H9 (cell line): ENCODE measurements at regions not wholly inside any gene's neighbourhood (a gene's known extent, or its start where the extent isn't known, plus 50 kb on each side); places are given as distances from the start of the nearest gene placed in this dataset.

Experiments
- DNase-seq: peaks from one replicate; pipeline ENCODE4 v3.0.0-alpha.2; 2017
- H2AFZ ChIP-seq: one replicate; pipeline ENCODE4 v1.6.1; 2013; ENCODE audit warnings: mild to moderate bottlenecking, low read length, control low read depth, moderate library complexity
- H2AK5ac ChIP-seq: 2 replicates; pipeline ENCODE4 v1.6.1; 2013; ENCODE audit warnings: low read length, control low read depth, mixed read lengths; ENCODE audit not compliant: insufficient read length
- H2BK120ac ChIP-seq: one replicate; pipeline ENCODE4 v1.6.1; 2013; ENCODE audit warnings: low read depth, mild to moderate bottlenecking, low read length, control low read depth, inconsistent platforms; ENCODE audit not compliant: poor library complexity, severe bottlenecking
- H2BK12ac ChIP-seq: 2 replicates; pipeline ENCODE4 v1.6.1; 2013; ENCODE audit warnings: low read length, control low read depth, mixed read lengths, low read depth; ENCODE audit not compliant: insufficient read length
- H2BK15ac ChIP-seq: 2 replicates; pipeline ENCODE4 v1.6.1; 2013; ENCODE audit warnings: low read depth, low read length, control low read depth
- H2BK20ac ChIP-seq: one replicate; pipeline ENCODE4 v1.6.1; 2013; ENCODE audit warnings: low read depth, mild to moderate bottlenecking, low read length, control low read depth, inconsistent platforms; ENCODE audit not compliant: poor library complexity, severe bottlenecking
- H2BK5ac ChIP-seq: 2 replicates; pipeline ENCODE4 v1.6.1; 2013; ENCODE audit warnings: low read length, control low read depth, mixed read lengths; ENCODE audit not compliant: insufficient read length
- H3K14ac ChIP-seq: 2 replicates; pipeline ENCODE4 v1.6.1; 2013; ENCODE audit warnings: low read length, control low read depth; ENCODE audit not compliant: insufficient read depth
- H3K18ac ChIP-seq: 2 replicates; pipeline ENCODE4 v1.6.1; 2013; ENCODE audit warnings: low read depth, mild to moderate bottlenecking, mixed read lengths, low read length, control low read depth; ENCODE audit not compliant: insufficient read length
- H3K23ac ChIP-seq: 2 replicates; pipeline ENCODE4 v1.6.1; 2013; ENCODE audit warnings: low read length, control low read depth, mixed read lengths, low read depth; ENCODE audit not compliant: insufficient read length
- H3K23me2 ChIP-seq: 2 replicates; pipeline ENCODE4 v1.6.1; 2013; ENCODE audit warnings: low read depth, mild to moderate bottlenecking, mixed read lengths, low read length, control low read depth; ENCODE audit not compliant: insufficient read length, poor library complexity, severe bottlenecking
- H3K27ac ChIP-seq: 2 replicates; pipeline ENCODE4 v1.5.1; 2013; ENCODE audit warnings: low read length, control low read depth, mixed read lengths, low read depth; ENCODE audit not compliant: insufficient read length
- H3K27me3 ChIP-seq: 2 replicates; pipeline ENCODE4 v1.6.1; 2013; ENCODE audit warnings: low read length, control low read depth, inconsistent platforms; ENCODE audit not compliant: insufficient read depth
- H3K4ac ChIP-seq: 2 replicates; pipeline ENCODE4 v1.6.1; 2013; ENCODE audit warnings: low read depth, mild to moderate bottlenecking, control low read depth, inconsistent platforms, low read length, moderate library complexity
- H3K4me1 ChIP-seq: 2 replicates; pipeline ENCODE4 v1.6.1; 2013; ENCODE audit warnings: low read length, control low read depth, inconsistent platforms; ENCODE audit not compliant: insufficient read depth
- H3K4me2 ChIP-seq: 2 replicates; pipeline ENCODE4 v1.6.1; 2013; ENCODE audit warnings: low read length, control low read depth, mixed read lengths; ENCODE audit not compliant: insufficient read length, insufficient read depth
- H3K56ac ChIP-seq: 2 replicates; pipeline ENCODE4 v1.6.1; 2013; ENCODE audit warnings: low read depth, mild to moderate bottlenecking, mixed read lengths, low read length, control low read depth; ENCODE audit not compliant: insufficient read length
- H3K79me1 ChIP-seq: 2 replicates; pipeline ENCODE4 v1.6.1; 2013; ENCODE audit warnings: low read depth, mild to moderate bottlenecking, moderate library complexity, low read length, control low read depth, inconsistent platforms; ENCODE audit not compliant: insufficient read depth, poor library complexity, severe bottlenecking
- H3K79me2 ChIP-seq: 2 replicates; pipeline ENCODE4 v1.6.1; 2013; ENCODE audit warnings: low read length, control low read depth, inconsistent platforms; ENCODE audit not compliant: insufficient read depth
- H3K9ac ChIP-seq: 2 replicates; pipeline ENCODE4 v1.6.1; 2013; ENCODE audit warnings: low read length, control low read depth, mixed read lengths; ENCODE audit not compliant: insufficient read length; ENCODE audit errors: extremely low read depth
- H3K9me3 ChIP-seq: one replicate; pipeline ENCODE4 v1.6.1; 2013; ENCODE audit warnings: low read depth, low read length, inconsistent platforms; ENCODE audit not compliant: control insufficient read depth
- H3T11ph ChIP-seq: one replicate; pipeline ENCODE4 v1.6.1; 2013; ENCODE audit warnings: mild to moderate bottlenecking, low read length, control low read depth, inconsistent platforms
- H4K20me1 ChIP-seq: one replicate; pipeline ENCODE4 v1.6.1; 2013; ENCODE audit not compliant: control insufficient read depth, insufficient read length, insufficient read depth
- H4K5ac ChIP-seq: 2 replicates; pipeline ENCODE4 v1.6.1; 2013; ENCODE audit warnings: low read depth, mild to moderate bottlenecking, mixed read lengths, low read length, control low read depth; ENCODE audit not compliant: insufficient read length
- H4K8ac ChIP-seq: replicated peaks from 2 replicates; pipeline ENCODE4 v1.6.1; 2013; ENCODE audit warnings: low read length, control low read depth, mixed read lengths, low read depth; ENCODE audit not compliant: insufficient read length
- H4K91ac ChIP-seq: 2 replicates; pipeline ENCODE4 v1.6.1; 2013; ENCODE audit warnings: low read depth, mild to moderate bottlenecking, moderate library complexity, mixed read lengths, low read length, control low read depth; ENCODE audit not compliant: insufficient read length
- H3K27ac Mint-ChIP-seq, 3 experiments: 2 replicates in 2 of 3; 3 replicates in 1 of 3; pipeline ENCODE4 v1.8.0; 2020 to 2021; ENCODE audit warnings: mixed read lengths in 3 of 3, mild to moderate bottlenecking in 1 of 3, moderate library complexity in 1 of 3
- H3K27me3 Mint-ChIP-seq: 2 replicates; pipeline ENCODE4 v1.8.0; 2021; ENCODE audit warnings: low read depth, mild to moderate bottlenecking, moderate library complexity, mixed read lengths
- H3K36me3 Mint-ChIP-seq, 3 experiments: 2 replicates in 2 of 3; 3 replicates in 1 of 3; pipeline ENCODE4 v1.8.0; 2020 to 2021; ENCODE audit warnings: low read depth in 3 of 3, mixed read lengths in 3 of 3; ENCODE audit not compliant: insufficient read depth in 1 of 3
- H3K4me1 Mint-ChIP-seq, 2 experiments: 2 replicates each; pipeline ENCODE4 v1.8.0; 2020; ENCODE audit warnings: mixed read lengths in 2 of 2
- H3K4me3 Mint-ChIP-seq, 2 experiments: 2 replicates in 1 of 2; 3 replicates in 1 of 2; pipeline ENCODE4 v1.8.0; 2020 to 2021; ENCODE audit warnings: mild to moderate bottlenecking in 2 of 2, mixed read lengths in 2 of 2, moderate library complexity in 1 of 2
- H3K9me3 Mint-ChIP-seq, 2 experiments: 2 replicates in 1 of 2; 3 replicates in 1 of 2; pipeline ENCODE4 v1.8.0; 2020; ENCODE audit warnings: mild to moderate bottlenecking in 2 of 2, mixed read lengths in 2 of 2, moderate library complexity in 1 of 2
- WGBS: extraction: QIAGEN DNeasy Blood & Tissue Kit; methylation state at CpG from one replicate; pipeline ENCODE4 v1.1.7; 2013; ENCODE audit warnings: missing lambda C conversion rate, low lambda C conversion rate, mixed read lengths; ENCODE audit not compliant: insufficient read length; ENCODE audit errors: extremely low coverage; 5-methylcytosine and 5-hydroxymethylcytosine counted together
- TF ChIP-seq, protein P1 (sequence below): fragments of 200-600 bp; sonication (generic); conservative IDR thresholded peaks from 3 replicates; pipeline ENCODE4 v1.8.0; 2021; ENCODE audit warnings: antibody characterized with exemption, mild to moderate bottlenecking

GRCh38 chr17:77330602-77331081 lies 189.9 kb downstream of the SEC14L1 start:
- Histone ChIP-seq H3K79me1 (no peaks in the 10 kb centered on the region), H3K9ac (no peak overlapping the region), H3K27ac (no peak overlapping the region), H2BK120ac (no peak overlapping the region), H2BK12ac (no peak overlapping the region), H3K9me3 (no peaks in the 10 kb centered on the region), H3T11ph (no peak overlapping the region), H4K5ac (no peak overlapping the region), H3K23me2 (no peaks in the 10 kb centered on the region), H2BK20ac (no peak overlapping the region), H3K4me1 (no peaks in the 10 kb centered on the region), H4K20me1 (no peaks in the 10 kb centered on the region), H3K14ac (no peak overlapping the region), H3K56ac (no peak overlapping the region), H3K79me2 (no peaks in the 10 kb centered on the region; the same call in 1 of the 2 replicates), H3K27me3 (no peaks in the 10 kb centered on the region), H3K18ac (no peak overlapping the region), H4K91ac (no peak overlapping the region), H3K4me2 (no peak overlapping the region), H2AK5ac (no peak overlapping the region), H4K8ac (no peak overlapping the region), H2AFZ (no peak overlapping the region), H3K23ac (no peak overlapping the region), H2BK15ac (no peak overlapping the region), H2BK5ac (no peak overlapping the region), H3K4ac (no peak overlapping the region)
- no peak for DNase-seq
- TF ChIP-seq, protein P1, sequence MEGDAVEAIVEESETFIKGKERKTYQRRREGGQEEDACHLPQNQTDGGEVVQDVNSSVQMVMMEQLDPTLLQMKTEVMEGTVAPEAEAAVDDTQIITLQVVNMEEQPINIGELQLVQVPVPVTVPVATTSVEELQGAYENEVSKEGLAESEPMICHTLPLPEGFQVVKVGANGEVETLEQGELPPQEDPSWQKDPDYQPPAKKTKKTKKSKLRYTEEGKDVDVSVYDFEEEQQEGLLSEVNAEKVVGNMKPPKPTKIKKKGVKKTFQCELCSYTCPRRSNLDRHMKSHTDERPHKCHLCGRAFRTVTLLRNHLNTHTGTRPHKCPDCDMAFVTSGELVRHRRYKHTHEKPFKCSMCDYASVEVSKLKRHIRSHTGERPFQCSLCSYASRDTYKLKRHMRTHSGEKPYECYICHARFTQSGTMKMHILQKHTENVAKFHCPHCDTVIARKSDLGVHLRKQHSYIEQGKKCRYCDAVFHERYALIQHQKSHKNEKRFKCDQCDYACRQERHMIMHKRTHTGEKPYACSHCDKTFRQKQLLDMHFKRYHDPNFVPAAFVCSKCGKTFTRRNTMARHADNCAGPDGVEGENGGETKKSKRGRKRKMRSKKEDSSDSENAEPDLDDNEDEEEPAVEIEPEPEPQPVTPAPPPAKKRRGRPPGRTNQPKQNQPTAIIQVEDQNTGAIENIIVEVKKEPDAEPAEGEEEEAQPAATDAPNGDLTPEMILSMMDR: no peak
- H3K27ac Mint-ChIP-seq: no peak overlapping the region
- no peak overlapping the region; a peak in 1 of 5 replicates for H3K4me3 Mint-ChIP-seq
- peaks cover 0 to 13% (median 3%) of the 10 kb centered on the region in 3 experiments; a peak in 4 of 7 replicates for H3K36me3 Mint-ChIP-seq
- H3K4me1 Mint-ChIP-seq: peaks cover 16% of the 10 kb centered on the region in 2 experiments
- H3K9me3 Mint-ChIP-seq: peaks cover 0 to 4% of the 10 kb centered on the region in 2 experiments; a peak in 1 of 5 replicates
- WGBS: no CpG with 5 or more reads among the region's 10 CpGs
- no peaks in the 10 kb centered on the region for H3K27me3 Mint-ChIP-seq
